Stimulated activated CD4-positive, alpha-beta T cell treated with anti-CD3 and anti-CD28 coated beads, Interleukin-4, amount 100 ng/mL, for 24 hours (primary cell): ENCODE measurements at regions not wholly inside any gene's neighbourhood (a gene's known extent, or its start where the extent isn't known, plus 50 kb on each side); places are given as distances from the start of the nearest gene placed in this dataset.

ENCODE experiments used
- DNase-seq: peaks from one replicate; pipeline ENCODE4 v3.0.0-alpha.2; 2020

- no peak for DNase-seq
Measured at GRCh38 chr2:239579524-239580198, 178.8 kb upstream of the HDAC4 start.

GRCh38 chr2:239579081-239579480, 178.3 kb upstream of the HDAC4 start:
- no peak for DNase-seq

GRCh38 chr2:239578381-239578780, 177.6 kb upstream of the HDAC4 start:
- no peak for DNase-seq

GRCh38 chr2:239577935-239578334, 177.1 kb upstream of the HDAC4 start:
- no peak for DNase-seq

- no peak for DNase-seq
Measured at GRCh38 chr2:239576784-239577685, 176.2 kb upstream of the HDAC4 start.

- DNase-seq: no peak
Measured at GRCh38 chr2:239575931-239576445, 175.2 kb upstream of the HDAC4 start.

- no peak for DNase-seq
Measured at GRCh38 chr2:239574434-239575156, 173.8 kb upstream of the HDAC4 start.

GRCh38 chr2:239574054-239574433, 173.2 kb upstream of the HDAC4 start:
- no peak for DNase-seq

GRCh38 chr2:239570971-239571520, 170.2 kb upstream of the HDAC4 start:
- DNase-seq: no peak

GRCh38 chr2:239570216-239570925, 169.6 kb upstream of the HDAC4 start:
- no peak for DNase-seq

- peak; percentile 18 for DNase-seq
Measured at GRCh38 chr2:239569401-239570090, 168.7 kb upstream of the HDAC4 start.

GRCh38 chr2:239568601-239569000, 167.8 kb upstream of the HDAC4 start:
- no peak for DNase-seq

- DNase-seq: no peak
Measured at GRCh38 chr2:239567786-239568185, 167.0 kb upstream of the HDAC4 start.

GRCh38 chr2:239566995-239567568, 166.3 kb upstream of the HDAC4 start:
- no peak for DNase-seq

GRCh38 chr2:239566162-239566994, 165.6 kb upstream of the HDAC4 start:
- DNase-seq: no peak

- no peak for DNase-seq
Measured at GRCh38 chr2:239564587-239564986, 163.8 kb upstream of the HDAC4 start.

GRCh38 chr2:239563561-239563960, 162.7 kb upstream of the HDAC4 start:
- no peak for DNase-seq

- no peak for DNase-seq
Measured at GRCh38 chr2:239561446-239562001, 160.7 kb upstream of the HDAC4 start.

- DNase-seq: no peak
Measured at GRCh38 chr2:239559417-239560261, 158.8 kb upstream of the HDAC4 start.
